Chondrocyte (in vitro differentiated cells): ENCODE measurements at regions not wholly inside any gene's neighbourhood (a gene's known extent, or its start where the extent isn't known, plus 50 kb on each side); places are given as distances from the start of the nearest gene placed in this dataset.

ENCODE experiments used
- DNase-seq: peaks from one replicate; pipeline ENCODE4 v3.0.0; 2021; ENCODE audit warnings: mixed read lengths, low spot score
- H3K27ac Mint-ChIP-seq: one replicate; pipeline ENCODE4 v1.8.0; 2021; ENCODE audit warnings: mild to moderate bottlenecking, moderate library complexity, mixed read lengths; ENCODE audit not compliant: unreplicated experiment
- H3K27me3 Mint-ChIP-seq: 2 replicates; pipeline ENCODE4 v1.8.0; 2021; ENCODE audit warnings: low read depth, mixed read lengths
- H3K36me3 Mint-ChIP-seq: 2 replicates; pipeline ENCODE4 v1.8.0; 2021; ENCODE audit warnings: low read depth, mixed read lengths
- H3K4me1 Mint-ChIP-seq: 2 replicates; pipeline ENCODE4 v1.8.0; 2021; ENCODE audit warnings: low read depth, mild to moderate bottlenecking, mixed read lengths
- H3K4me3 Mint-ChIP-seq: one replicate; pipeline ENCODE4 v1.8.0; 2021; ENCODE audit warnings: mild to moderate bottlenecking, moderate library complexity, mixed read lengths; ENCODE audit not compliant: unreplicated experiment
- H3K9me3 Mint-ChIP-seq: 2 replicates; pipeline ENCODE4 v1.8.0; 2021; ENCODE audit warnings: low read depth, mixed read lengths
- CTCF ChIP-seq: fragments of 200-600 bp; sonication (generic); IDR thresholded peaks from 2 replicates; pipeline ENCODE4 v1.5.0; 2021; ENCODE audit warnings: antibody characterized with exemption, mild to moderate bottlenecking, moderate library complexity

- Mint-ChIP-seq H3K27me3 (no peaks in the 10 kb centered on the region), H3K9me3 (peaks cover 4% of the 10 kb centered on the region), H3K36me3 (no peaks in the 10 kb centered on the region), H3K27ac (no peak overlapping the region), H3K4me1 (peaks cover 27% of the 10 kb centered on the region), H3K4me3 (no peak overlapping the region)
- no peak for DNase-seq
- no peak for TF ChIP-seq CTCF
Measured at GRCh38 chr1:228853191-228853590, 117.9 kb downstream of the RHOU start.

- no peaks in the 10 kb centered on the region for H3K27me3 Mint-ChIP-seq
- no peak overlapping the region for H3K27ac Mint-ChIP-seq
- H3K4me3 Mint-ChIP-seq = no peak overlapping the region
- no peak for DNase-seq
- no peak for TF ChIP-seq CTCF
- peaks cover 23% of the 10 kb centered on the region for H3K4me1 Mint-ChIP-seq
- no peaks in the 10 kb centered on the region for H3K36me3 Mint-ChIP-seq
- peaks cover 4% of the 10 kb centered on the region for H3K9me3 Mint-ChIP-seq
Measured at GRCh38 chr1:228853637-228854036, 118.4 kb downstream of the RHOU start.

GRCh38 chr1:228854907-228855306 lies 119.6 kb downstream of the RHOU start:
- Mint-ChIP-seq H3K4me3 (no peak overlapping the region), H3K27me3 (no peaks in the 10 kb centered on the region), H3K4me1 (peaks cover 21% of the 10 kb centered on the region), H3K9me3 (peaks cover 4% of the 10 kb centered on the region), H3K27ac (no peak overlapping the region), H3K36me3 (no peaks in the 10 kb centered on the region)
- no peak for DNase-seq
- TF ChIP-seq CTCF = no peak

GRCh38 chr1:228857611-228858010 lies 122.3 kb downstream of the RHOU start:
- no peak overlapping the region for H3K4me3 Mint-ChIP-seq

GRCh38 chr1:228860911-228861831 lies 125.9 kb downstream of the RHOU start:
- no peaks in the 10 kb centered on the region for H3K36me3 Mint-ChIP-seq
- H3K9me3 Mint-ChIP-seq = no peaks in the 10 kb centered on the region
- peak overlapping the region; percentile 67 for H3K27ac Mint-ChIP-seq
- no peak for DNase-seq
- H3K4me3 Mint-ChIP-seq = peak overlapping the region; percentile 2
- no peaks in the 10 kb centered on the region for H3K27me3 Mint-ChIP-seq
- TF ChIP-seq CTCF = no peak
- peaks cover 45% of the 10 kb centered on the region for H3K4me1 Mint-ChIP-seq

More at GRCh38 chr1:228857611-228858010, 122.3 kb downstream of the RHOU start:
- no peak for TF ChIP-seq CTCF
- Mint-ChIP-seq H3K36me3 (no peaks in the 10 kb centered on the region), H3K27ac (no peak overlapping the region), H3K27me3 (no peaks in the 10 kb centered on the region), H3K9me3 (peaks cover 4% of the 10 kb centered on the region), H3K4me1 (peaks cover 26% of the 10 kb centered on the region)
- DNase-seq = no peak
